NCI-H526 treated with DMSO at 0.1 percent for 48 hours (cell line): ENCODE measurements at regions not wholly inside any gene's neighbourhood (a gene's known extent, or its start where the extent isn't known, plus 50 kb on each side); places are given as distances from the start of the nearest gene placed in this dataset.
"Not testable (repeated sequence)": the region's sequence is repeated elsewhere in the genome, so short reads cannot be mapped to it uniquely, and the experiment has no call there.

Experiments
- DNase-seq: peaks from one replicate; lab custom pipeline; 2025; lab: John Stamatoyannopoulos, UW

GRCh38 chr7:132030086-132030568, 473.7 kb upstream of the PODXL start:
- no peak for DNase-seq

- DNase-seq: no peak
Observed at GRCh38 chr7:132029369-132030085, 473.1 kb upstream of the PODXL start.

- no peak for DNase-seq
Observed at GRCh38 chr7:132028144-132028920, 471.9 kb upstream of the PODXL start.

GRCh38 chr7:132024290-132024689, 467.9 kb upstream of the PODXL start:
- DNase-seq: no peak

- DNase-seq: no peak
Observed at GRCh38 chr7:132023466-132023865, 467.0 kb upstream of the PODXL start.

GRCh38 chr7:132022188-132022587, 465.8 kb upstream of the PODXL start:
- no peak for DNase-seq

GRCh38 chr7:132019703-132020102, 463.3 kb upstream of the PODXL start:
- no peak for DNase-seq

GRCh38 chr7:132009778-132010177, 453.4 kb upstream of the PODXL start:
- no peak for DNase-seq

- no peak for DNase-seq
Observed at GRCh38 chr7:132004529-132004928, 448.1 kb upstream of the PODXL start.

- no peak for DNase-seq
Observed at GRCh38 chr7:132002343-132002968, 446.0 kb upstream of the PODXL start.

GRCh38 chr7:132001146-132001545, 444.7 kb upstream of the PODXL start:
- DNase-seq: no peak

- no peak for DNase-seq
Observed at GRCh38 chr7:131999193-131999592, 442.8 kb upstream of the PODXL start.

- no peak for DNase-seq
Observed at GRCh38 chr7:131995324-131995723, 438.9 kb upstream of the PODXL start.

GRCh38 chr7:131981069-131981468, 424.6 kb upstream of the PODXL start:
- DNase-seq: not testable (repeated sequence)

GRCh38 chr7:131978118-131978517, 421.7 kb upstream of the PODXL start:
- not testable (repeated sequence) for DNase-seq

- no peak for DNase-seq
Observed at GRCh38 chr7:131976411-131976810, 420.0 kb upstream of the PODXL start.

- DNase-seq: no peak
Observed at GRCh38 chr7:131974671-131975070, 418.2 kb upstream of the PODXL start.

GRCh38 chr7:131972251-131972650, 415.8 kb upstream of the PODXL start:
- DNase-seq: no peak

- no peak for DNase-seq
Observed at GRCh38 chr7:131970602-131971001, 414.2 kb upstream of the PODXL start.

- DNase-seq: no peak
Observed at GRCh38 chr7:131969560-131969959, 413.1 kb upstream of the PODXL start.

GRCh38 chr7:131967216-131967730, 410.8 kb upstream of the PODXL start:
- DNase-seq: no peak

- no peak for DNase-seq
Observed at GRCh38 chr7:131964203-131964602, 407.8 kb upstream of the PODXL start.
